HEK293 (cell line): ENCODE measurements at regions not wholly inside any gene's neighbourhood (a gene's known extent, or its start where the extent isn't known, plus 50 kb on each side); places are given as distances from the start of the nearest gene placed in this dataset.

Experiments used
- ATF2 ChIP-seq: fragments of 450-650 bp; formaldehyde crosslinking; IDR thresholded peaks from 2 replicates; pipeline ENCODE4 v1.5.1; 2016; ENCODE audit warnings: missing biosample characterization, missing genetic modification characterization, low read depth
- BCL11B ChIP-seq: fragments of 450-650 bp; formaldehyde crosslinking; IDR thresholded peaks from 2 replicates; pipeline ENCODE4 v1.5.1; 2016; ENCODE audit warnings: low read depth, missing biosample characterization, missing genetic modification characterization
- HOXC10 ChIP-seq: sonication (generic); formaldehyde crosslinking; IDR thresholded peaks from 2 replicates; pipeline ENCODE4 v1.8.1; 2023; ENCODE audit warnings: mild to moderate bottlenecking, missing genetic modification reagents
- KLF10 ChIP-seq: fragments of 450-650 bp; IDR thresholded peaks from 2 replicates; pipeline ENCODE4 v1.5.1; 2018; ENCODE audit warnings: missing biosample characterization, mild to moderate bottlenecking, missing genetic modification characterization
- KLF16 ChIP-seq: fragments of 450-650 bp; formaldehyde crosslinking; IDR thresholded peaks from 2 replicates; pipeline ENCODE4 v1.5.1; 2017; ENCODE audit warnings: missing biosample characterization, missing genetic modification characterization
- KLF17 ChIP-seq: fragments of 450-650 bp; formaldehyde crosslinking; IDR thresholded peaks from 2 replicates; pipeline ENCODE4 v1.5.1; 2016; ENCODE audit warnings: missing biosample characterization, missing genetic modification characterization
- MYNN ChIP-seq: fragments of 450-650 bp; formaldehyde crosslinking; IDR thresholded peaks from 2 replicates; pipeline ENCODE4 v1.5.1; 2016; ENCODE audit warnings: missing biosample characterization, missing genetic modification characterization, borderline replicate concordance
- PRDM1 ChIP-seq: fragments of 450-650 bp; formaldehyde crosslinking; IDR thresholded peaks from 2 replicates; pipeline ENCODE4; 2016; ENCODE audit warnings: missing biosample characterization, missing genetic modification characterization
- YY1 ChIP-seq: fragments of 450-650 bp; formaldehyde crosslinking; IDR thresholded peaks from 2 replicates; pipeline ENCODE4 v1.5.1; 2018; ENCODE audit warnings: missing biosample characterization, missing genetic modification characterization
- YY2 ChIP-seq: fragments of 450-650 bp; formaldehyde crosslinking; IDR thresholded peaks from 2 replicates; pipeline ENCODE4 v1.5.1; 2016; ENCODE audit warnings: missing biosample characterization, missing genetic modification characterization
- ZBTB17 ChIP-seq: fragments of 450-650 bp; formaldehyde crosslinking; IDR thresholded peaks from 2 replicates; pipeline ENCODE4 v1.5.1; 2016; ENCODE audit warnings: missing biosample characterization, missing genetic modification characterization
- ZBTB21 ChIP-seq: fragments of 450-650 bp; formaldehyde crosslinking; IDR thresholded peaks from 2 replicates; pipeline ENCODE4 v1.5.1; 2017; ENCODE audit warnings: missing biosample characterization, missing genetic modification characterization
- ZBTB44 ChIP-seq: fragments of 450-650 bp; IDR thresholded peaks from 2 replicates; pipeline ENCODE4 v1.5.1; 2018; ENCODE audit warnings: missing biosample characterization, mild to moderate bottlenecking, missing genetic modification characterization
- ZBTB8A ChIP-seq: fragments of 450-650 bp; formaldehyde crosslinking; IDR thresholded peaks from 2 replicates; pipeline ENCODE4 v1.5.1; 2016; ENCODE audit warnings: missing biosample characterization, missing genetic modification characterization
- ZIC2 ChIP-seq: fragments of 450-650 bp; formaldehyde crosslinking; IDR thresholded peaks from 2 replicates; pipeline ENCODE4 v1.5.1; 2016; ENCODE audit warnings: missing biosample characterization, missing genetic modification characterization
- ZNF133 ChIP-seq: fragments of 450-650 bp; formaldehyde crosslinking; IDR thresholded peaks from 2 replicates; pipeline ENCODE4 v1.5.1; 2016; ENCODE audit warnings: missing biosample characterization, missing genetic modification characterization
- ZNF155 ChIP-seq: fragments of 450-650 bp; formaldehyde crosslinking; IDR thresholded peaks from 2 replicates; pipeline ENCODE4 v1.5.1; 2016; ENCODE audit warnings: missing biosample characterization, missing genetic modification characterization
- ZNF248 ChIP-seq: fragments of 450-650 bp; formaldehyde crosslinking; IDR thresholded peaks from 2 replicates; pipeline ENCODE4 v1.5.1; 2017; ENCODE audit warnings: missing biosample characterization, missing genetic modification characterization
- ZNF280C ChIP-seq: fragments of 450-650 bp; formaldehyde crosslinking; IDR thresholded peaks from 2 replicates; pipeline ENCODE4 v1.5.1; 2016; ENCODE audit warnings: missing biosample characterization, missing genetic modification characterization
- ZNF292 ChIP-seq: fragments of 450-650 bp; formaldehyde crosslinking; IDR thresholded peaks from 2 replicates; pipeline ENCODE4 v1.5.1; 2016; ENCODE audit warnings: low read depth, missing biosample characterization, missing genetic modification characterization, borderline replicate concordance
- ZNF391 ChIP-seq: fragments of 450-650 bp; formaldehyde crosslinking; IDR thresholded peaks from 2 replicates; pipeline ENCODE4 v1.5.1; 2016; ENCODE audit warnings: low read depth, missing biosample characterization, missing genetic modification characterization, borderline replicate concordance
- ZNF404 ChIP-seq: fragments of 450-650 bp; formaldehyde crosslinking; IDR thresholded peaks from 2 replicates; pipeline ENCODE4 v1.5.1; 2017; ENCODE audit warnings: missing biosample characterization, missing genetic modification characterization
- ZNF561 ChIP-seq: fragments of 450-650 bp; IDR thresholded peaks from 2 replicates; pipeline ENCODE4 v1.5.1; 2018; ENCODE audit warnings: missing biosample characterization, missing genetic modification characterization, borderline replicate concordance
- ZNF596 ChIP-seq: fragments of 450-650 bp; IDR thresholded peaks from 2 replicates; pipeline ENCODE4 v1.5.0; 2018; ENCODE audit warnings: missing biosample characterization, mild to moderate bottlenecking, missing genetic modification characterization, moderate library complexity
- ZNF623 ChIP-seq: fragments of 450-650 bp; formaldehyde crosslinking; IDR thresholded peaks from 2 replicates; pipeline ENCODE4 v1.5.1; 2016; ENCODE audit warnings: missing biosample characterization, missing genetic modification characterization
- ZNF639 ChIP-seq: fragments of 450-650 bp; formaldehyde crosslinking; IDR thresholded peaks from 2 replicates; pipeline ENCODE4 v1.5.1; 2016; ENCODE audit warnings: missing biosample characterization, missing genetic modification characterization
- ZNF701 ChIP-seq: fragments of 450-650 bp; formaldehyde crosslinking; IDR thresholded peaks from 2 replicates; pipeline ENCODE4 v1.5.1; 2016; ENCODE audit warnings: missing biosample characterization, missing genetic modification characterization
- ZNF707 ChIP-seq: fragments of 450-650 bp; formaldehyde crosslinking; IDR thresholded peaks from 2 replicates; pipeline ENCODE4 v1.5.1; 2016; ENCODE audit warnings: missing biosample characterization, missing genetic modification characterization
- ZNF777 ChIP-seq: fragments of 450-650 bp; formaldehyde crosslinking; IDR thresholded peaks from 2 replicates; pipeline ENCODE4 v1.5.1; 2017; ENCODE audit warnings: missing biosample characterization, missing genetic modification characterization, borderline replicate concordance
- ZNF843 ChIP-seq: fragments of 450-650 bp; formaldehyde crosslinking; IDR thresholded peaks from 2 replicates; pipeline ENCODE4 v1.5.1; 2016; ENCODE audit warnings: missing biosample characterization, missing genetic modification characterization
- ZSCAN16 ChIP-seq: fragments of 450-650 bp; formaldehyde crosslinking; IDR thresholded peaks from 2 replicates; pipeline ENCODE4 v1.5.1; 2016; ENCODE audit warnings: missing biosample characterization, missing genetic modification characterization
- TF ChIP-seq, protein P1 (sequence below): fragments of 450-650 bp; formaldehyde crosslinking; IDR thresholded peaks from 2 replicates; pipeline ENCODE4 v1.5.1; 2017; ENCODE audit warnings: missing biosample characterization, missing genetic modification characterization

DNA sequence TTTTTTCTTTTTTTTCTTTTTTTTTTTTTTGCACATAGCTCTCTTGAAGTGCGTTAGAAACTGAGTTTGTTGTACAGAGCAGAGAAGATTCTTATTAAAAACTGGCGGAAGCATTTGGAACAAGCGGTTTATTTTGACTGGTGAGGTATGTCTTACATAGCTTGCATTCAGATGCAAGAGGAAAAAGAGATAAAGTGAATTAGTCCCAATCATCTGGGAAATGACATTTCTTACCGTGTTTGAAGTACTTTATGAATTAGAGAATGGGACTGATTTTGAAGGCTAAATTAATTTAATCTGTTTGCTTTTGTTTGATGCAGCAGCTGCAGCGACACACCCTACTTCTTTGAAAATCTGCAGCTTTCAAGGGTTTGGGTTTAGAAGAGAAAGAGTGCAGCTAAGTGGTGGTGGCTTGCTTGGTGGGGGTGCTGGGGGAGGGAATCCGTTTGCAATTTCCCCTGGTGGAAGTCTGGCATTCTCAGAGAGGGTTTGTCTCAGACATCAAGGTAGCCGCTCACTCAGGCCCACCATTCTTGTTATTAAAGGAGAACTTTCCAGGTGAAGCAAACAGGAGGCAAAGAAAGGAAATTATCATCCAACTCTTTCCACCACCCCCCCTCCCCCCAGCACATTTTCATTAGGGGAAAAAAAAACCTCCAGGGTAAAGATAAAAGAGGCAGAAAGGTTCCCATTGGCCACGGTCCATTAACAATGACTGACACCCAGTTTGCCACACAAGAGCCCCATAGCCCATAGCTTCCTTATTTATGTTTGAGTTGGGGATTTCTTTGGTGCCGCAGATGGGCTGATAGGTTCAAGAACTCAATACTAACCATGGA is 231.7 kb downstream of the SKIDA1 start (continued):
- peak; percentile 72 for TF ChIP-seq ZBTB44 (tag by site-specific recombination)
- no peak for TF ChIP-seq ZNF155
- no peak for TF ChIP-seq ZBTB21 (tag by site-specific recombination)
- TF ChIP-seq BCL11B (tag by site-specific recombination), result no peak
- no peak for TF ChIP-seq YY1 (tag by site-specific recombination)
- no peak for TF ChIP-seq ATF2 (tag by site-specific recombination)
- TF ChIP-seq ZSCAN16 (tag by site-specific recombination), result no peak
- TF ChIP-seq ZNF623, result no peak
- TF ChIP-seq ZNF248, result no peak
- no peak for TF ChIP-seq PRDM1 (tag by site-specific recombination)
- no peak for TF ChIP-seq ZBTB17 (tag by site-specific recombination)
- TF ChIP-seq ZNF596 (tag by site-specific recombination), result no peak
- TF ChIP-seq ZNF843 (tag by site-specific recombination), result peak; percentile 28; the same call in 1 of the 2 replicates
- no peak for TF ChIP-seq ZNF280C (tag by site-specific recombination)
- TF ChIP-seq, protein P1, sequence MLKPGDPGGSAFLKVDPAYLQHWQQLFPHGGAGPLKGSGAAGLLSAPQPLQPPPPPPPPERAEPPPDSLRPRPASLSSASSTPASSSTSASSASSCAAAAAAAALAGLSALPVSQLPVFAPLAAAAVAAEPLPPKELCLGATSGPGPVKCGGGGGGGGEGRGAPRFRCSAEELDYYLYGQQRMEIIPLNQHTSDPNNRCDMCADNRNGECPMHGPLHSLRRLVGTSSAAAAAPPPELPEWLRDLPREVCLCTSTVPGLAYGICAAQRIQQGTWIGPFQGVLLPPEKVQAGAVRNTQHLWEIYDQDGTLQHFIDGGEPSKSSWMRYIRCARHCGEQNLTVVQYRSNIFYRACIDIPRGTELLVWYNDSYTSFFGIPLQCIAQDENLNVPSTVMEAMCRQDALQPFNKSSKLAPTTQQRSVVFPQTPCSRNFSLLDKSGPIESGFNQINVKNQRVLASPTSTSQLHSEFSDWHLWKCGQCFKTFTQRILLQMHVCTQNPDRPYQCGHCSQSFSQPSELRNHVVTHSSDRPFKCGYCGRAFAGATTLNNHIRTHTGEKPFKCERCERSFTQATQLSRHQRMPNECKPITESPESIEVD, result peak; percentile 35
- TF ChIP-seq ZNF777 (tag by site-specific recombination), result no peak
- TF ChIP-seq ZNF701, result no peak
- TF ChIP-seq ZNF561, result peak; percentile 85; the same call in 1 of the 2 replicates
- no peak for TF ChIP-seq KLF17 (tag by site-specific recombination)
- no peak for TF ChIP-seq ZNF292 (tag by site-specific recombination)
- TF ChIP-seq ZNF404 (tag by site-specific recombination), result no peak
- no peak for TF ChIP-seq ZNF639
- no peak for TF ChIP-seq YY2 (tag by site-specific recombination)
- no peak for TF ChIP-seq ZNF133 (tag by site-specific recombination)
- no peak for TF ChIP-seq ZIC2 (tag by site-specific recombination)
- TF ChIP-seq ZNF391 (tag by site-specific recombination), result no peak
- no peak for TF ChIP-seq KLF10
- TF ChIP-seq ZBTB8A, result 0 out of 2 replicates have a peak, but pooled peaks have one; percentile 33
- no peak for TF ChIP-seq HOXC10 (CRISPR knock-in tag)
- TF ChIP-seq MYNN (tag by site-specific recombination), result no peak
- no peak for TF ChIP-seq ZNF707 (tag by site-specific recombination)
- TF ChIP-seq KLF16, result no peak
